ENCODE measurements at regions not wholly inside any gene's neighbourhood (a gene's known extent, or its start where the extent isn't known, plus 50 kb on each side); places are given as distances from the start of the nearest gene placed in this dataset.
"Not testable (repeated sequence)": the region's sequence is repeated elsewhere in the genome, so short reads cannot be mapped to it uniquely, and the experiment has no call there.

DNA sequence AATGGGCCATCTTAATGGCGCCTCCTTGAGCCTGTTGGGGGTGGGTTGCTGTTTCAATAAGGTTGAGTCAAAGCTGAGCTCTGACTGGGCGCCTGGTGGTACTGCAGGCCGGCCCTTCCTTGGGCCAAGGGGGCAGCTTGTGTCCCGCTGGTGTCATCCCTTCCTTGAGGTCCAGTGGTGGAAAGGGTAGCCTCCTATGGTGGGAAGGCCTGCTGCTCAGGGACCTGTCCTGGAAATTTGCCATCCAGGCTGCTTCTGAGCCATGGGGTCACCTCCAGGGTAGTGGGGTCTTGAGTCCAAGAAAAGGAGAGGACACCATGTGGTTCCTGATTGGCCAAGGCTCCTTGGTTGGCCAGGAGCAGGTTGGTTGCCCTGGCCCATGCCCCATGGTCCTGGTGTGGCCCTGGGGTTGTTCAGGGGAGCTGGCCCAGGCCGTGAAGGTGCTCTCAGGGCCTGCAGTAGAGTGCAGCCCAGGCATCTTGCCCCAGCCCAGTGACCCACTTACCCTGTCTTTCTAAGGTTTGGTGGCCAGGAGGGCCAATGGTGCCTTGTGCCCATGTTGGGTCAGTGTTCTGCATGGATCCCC is 188.7 kb downstream of the UBE3A start:
- no peak for DNase-seq

DNA sequence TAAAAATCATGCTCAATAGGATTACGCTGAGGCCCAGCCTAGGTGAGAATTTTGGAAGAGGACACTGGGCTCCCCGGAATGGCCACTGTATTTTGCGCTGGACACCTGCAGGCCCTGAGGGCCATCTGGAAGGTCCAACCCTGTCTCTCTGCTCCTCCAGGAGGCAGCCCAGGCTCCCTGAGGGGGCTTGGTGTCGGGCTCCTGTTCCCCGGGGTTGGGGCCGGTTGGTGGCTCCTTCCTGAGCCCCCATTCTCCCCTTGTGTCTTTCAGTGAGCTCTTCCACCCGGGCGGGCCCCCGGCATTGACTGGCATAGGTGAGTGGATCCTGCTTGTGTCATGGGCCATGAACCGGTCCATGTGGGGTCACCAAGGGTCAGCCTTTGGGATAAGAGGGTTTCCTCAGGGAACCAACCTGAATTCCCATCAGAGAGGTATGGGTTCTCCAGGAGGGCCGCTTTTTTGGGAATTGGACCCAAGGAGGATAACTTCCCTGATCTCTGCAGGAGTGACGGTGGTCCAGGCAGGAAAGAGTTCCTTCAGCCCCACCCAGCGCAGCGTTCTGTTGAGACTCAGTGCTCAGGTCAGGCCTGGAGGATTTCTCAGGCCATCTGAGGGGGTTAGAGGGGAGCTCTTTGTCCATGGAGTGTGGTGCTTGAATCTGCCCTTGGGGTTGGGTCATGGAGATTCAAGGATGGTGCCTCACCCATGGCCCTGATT is 187.8 kb downstream of the UBE3A start:
- no peak for DNase-seq

DNA sequence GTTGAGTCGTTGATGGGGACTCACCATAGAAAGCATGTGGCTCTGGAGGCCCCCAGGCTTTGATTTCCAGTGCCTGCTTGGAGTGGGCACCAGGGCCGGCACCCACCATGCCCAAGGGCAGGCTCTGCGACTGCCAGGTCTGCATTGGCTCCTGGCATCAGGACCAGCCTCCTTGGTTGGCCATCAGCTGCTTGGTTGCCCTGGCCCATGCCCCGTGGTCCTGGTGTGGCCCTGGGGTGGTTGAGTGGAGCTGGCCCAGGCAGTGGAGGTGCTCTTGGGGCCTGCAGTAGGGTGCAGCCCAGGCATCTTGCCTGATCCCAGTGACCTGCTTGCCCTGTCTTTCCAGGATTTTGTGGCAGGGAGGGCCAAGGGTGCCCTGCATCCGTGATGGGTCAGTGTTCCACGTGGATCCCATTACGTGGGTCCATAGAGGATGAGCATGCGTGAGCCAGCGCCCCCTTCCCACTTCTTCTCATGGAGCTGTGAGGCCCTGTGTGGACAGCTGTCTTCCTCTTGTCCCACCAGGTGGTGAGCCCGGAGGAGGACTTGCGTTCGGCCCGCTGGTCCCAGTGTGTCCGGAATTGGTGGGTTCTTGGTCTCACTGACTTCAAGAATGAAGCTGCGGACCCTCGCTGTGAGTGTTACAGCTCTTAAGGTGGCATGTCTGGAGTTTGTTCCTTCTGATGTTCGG is 187.0 kb downstream of the UBE3A start:
- DNase-seq: no peak

DNA sequence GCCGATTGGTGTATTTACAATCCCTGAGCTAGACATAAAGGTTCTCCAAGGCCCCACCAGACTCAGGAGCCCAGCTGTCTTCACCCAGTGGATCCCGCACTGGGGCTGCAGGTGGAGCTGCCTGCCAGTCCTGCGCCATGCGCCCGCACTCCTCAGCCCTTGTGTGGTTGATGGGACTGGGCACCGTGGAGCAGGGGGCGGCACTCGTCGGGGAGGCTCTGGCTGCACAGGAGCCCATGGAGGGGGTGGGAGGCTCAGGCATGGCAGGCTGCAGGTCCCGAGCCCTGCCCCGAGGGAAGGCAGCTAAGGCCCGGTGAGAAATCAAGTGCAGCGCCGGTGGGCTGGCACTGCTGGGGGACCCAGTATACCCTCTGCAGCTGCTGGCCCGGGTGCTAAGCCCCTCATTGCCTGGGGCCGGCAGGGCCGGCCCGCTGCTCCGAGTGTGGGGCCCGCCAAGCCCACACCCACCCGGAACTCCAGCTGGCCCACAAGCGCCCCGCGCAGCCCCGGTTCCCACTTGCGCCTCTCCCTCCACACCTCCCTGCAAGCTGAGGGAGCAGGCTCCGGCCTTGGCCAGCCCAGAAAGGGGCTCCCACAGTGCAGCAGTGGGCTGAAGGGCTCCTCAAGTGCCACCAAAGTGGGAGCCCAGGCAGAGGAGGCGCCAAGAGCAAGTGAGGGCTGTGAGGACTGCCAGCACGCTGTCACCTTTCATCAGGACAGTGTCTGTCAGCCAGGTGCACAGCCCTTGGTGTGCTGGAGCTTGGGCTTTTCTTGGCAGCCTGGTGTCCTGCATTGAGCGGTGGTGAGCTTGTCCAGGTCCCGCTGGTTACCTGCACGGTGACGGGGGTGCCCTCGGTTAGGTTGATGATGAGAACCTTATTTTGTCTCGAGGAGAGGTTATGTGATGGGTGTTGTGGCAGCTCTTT is 185.5 kb downstream of the UBE3A start:
- not testable (repeated sequence) for DNase-seq

DNA sequence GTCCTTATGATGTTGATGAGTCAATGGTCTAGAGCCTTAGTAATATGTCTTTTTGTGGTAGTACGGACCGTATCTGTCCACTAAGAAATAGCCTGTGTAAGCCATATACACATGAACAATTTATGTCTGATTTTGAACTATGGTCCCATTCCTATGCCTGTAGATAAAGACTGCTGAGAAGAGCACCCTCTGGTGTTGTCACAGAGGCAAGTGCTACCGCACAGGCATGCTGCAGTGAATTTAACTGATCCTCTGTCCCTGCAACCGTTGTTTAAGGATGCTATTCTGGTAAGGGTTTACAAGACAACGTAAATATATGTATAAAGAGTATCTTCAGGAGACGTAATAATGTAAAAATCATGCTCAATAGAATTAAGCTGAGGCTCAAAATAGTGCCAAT is 170.7 kb downstream of the UBE3A start:
- DNase-seq: no peak
